ENCODE measurements at regions not wholly inside any gene's neighbourhood (a gene's known extent, or its start where the extent isn't known, plus 50 kb on each side); places are given as distances from the start of the nearest gene placed in this dataset.

DNA sequence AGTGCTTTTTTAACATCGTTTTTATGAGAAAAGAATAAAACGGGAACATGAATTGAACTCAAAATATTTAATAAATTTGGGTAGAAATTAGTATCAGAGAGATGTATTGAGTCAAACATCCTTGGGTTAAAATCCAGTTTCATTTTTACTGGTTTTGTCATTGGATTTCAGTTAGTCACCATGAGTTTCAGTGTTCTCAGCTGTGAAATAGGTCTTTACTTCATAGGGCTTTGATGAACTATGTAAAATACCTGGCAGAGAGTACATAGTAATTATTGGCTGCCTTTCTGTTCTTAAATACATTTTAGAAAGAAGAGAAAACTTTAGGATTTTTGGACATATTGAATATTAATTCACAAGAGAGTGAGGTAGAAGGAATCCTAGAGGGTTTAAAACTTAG, 105.8 kb downstream of the TANC2 start:
- no peak for TF ChIP-seq POLR2AphosphoS5 (IDR thresholded peaks at IDR 0.05; ENCODE audit: borderline replicate concordance, low read depth, low read length)
- no peak for TF ChIP-seq EZH2 (IDR thresholded peaks at IDR 0.05)
